RPMI7951 (cell line): ENCODE measurements at regions not wholly inside any gene's neighbourhood (a gene's known extent, or its start where the extent isn't known, plus 50 kb on each side); places are given as distances from the start of the nearest gene placed in this dataset.

ENCODE experiments used
- DNase-seq: peaks from one replicate; pipeline ENCODE4 v3.0.0-alpha.2; 2012; ENCODE audit warnings: low read depth

GRCh38 chr2:236717120-236717519 lies 147.5 kb downstream of the ACKR3 start:
- no peak for DNase-seq

GRCh38 chr2:236717729-236718128 lies 148.1 kb downstream of the ACKR3 start:
- DNase-seq, result peak; percentile 25

- peak; percentile 61 for DNase-seq
Measured at GRCh38 chr2:236718207-236718992, 148.8 kb downstream of the ACKR3 start.

GRCh38 chr2:236719192-236719635 lies 149.6 kb downstream of the ACKR3 start:
- DNase-seq, result no peak

GRCh38 chr2:236720974-236721540 lies 151.4 kb downstream of the ACKR3 start:
- DNase-seq, result no peak

- DNase-seq, result no peak
Measured at GRCh38 chr2:236724200-236724599, 154.6 kb downstream of the ACKR3 start.

GRCh38 chr2:236726701-236727450 lies 157.3 kb downstream of the ACKR3 start:
- no peak for DNase-seq

GRCh38 chr2:236728916-236729670 lies 159.5 kb downstream of the ACKR3 start:
- DNase-seq, result no peak

- DNase-seq, result no peak
Measured at GRCh38 chr2:236730393-236730792, 160.8 kb downstream of the ACKR3 start.

- peak; percentile 76 for DNase-seq
Measured at GRCh38 chr2:236731767-236732580, 162.3 kb downstream of the ACKR3 start.

GRCh38 chr2:236733156-236733555 lies 163.5 kb downstream of the ACKR3 start:
- DNase-seq, result no peak

GRCh38 chr2:236735825-236736238 lies 166.2 kb downstream of the ACKR3 start:
- no peak for DNase-seq

- DNase-seq, result no peak
Measured at GRCh38 chr2:236738030-236738429, 168.4 kb downstream of the ACKR3 start.

- DNase-seq, result no peak
Measured at GRCh38 chr2:236738896-236739295, 169.3 kb downstream of the ACKR3 start.

- DNase-seq, result no peak
Measured at GRCh38 chr2:236739663-236740062, 170.0 kb downstream of the ACKR3 start.

- no peak for DNase-seq
Measured at GRCh38 chr2:236740506-236740905, 170.9 kb downstream of the ACKR3 start.

GRCh38 chr2:236743039-236743920 lies 173.7 kb downstream of the ACKR3 start:
- peak; percentile 89 for DNase-seq

GRCh38 chr2:236743921-236744280 lies 174.3 kb downstream of the ACKR3 start:
- no peak for DNase-seq

- peak; percentile 98 for DNase-seq
Measured at GRCh38 chr2:236744281-236744705, 174.7 kb downstream of the ACKR3 start.

GRCh38 chr2:236744716-236745115 lies 175.1 kb downstream of the ACKR3 start:
- no peak for DNase-seq
